ENCODE measurements at regions not wholly inside any gene's neighbourhood (a gene's known extent, or its start where the extent isn't known, plus 50 kb on each side); places are given as distances from the start of the nearest gene placed in this dataset.

DNA sequence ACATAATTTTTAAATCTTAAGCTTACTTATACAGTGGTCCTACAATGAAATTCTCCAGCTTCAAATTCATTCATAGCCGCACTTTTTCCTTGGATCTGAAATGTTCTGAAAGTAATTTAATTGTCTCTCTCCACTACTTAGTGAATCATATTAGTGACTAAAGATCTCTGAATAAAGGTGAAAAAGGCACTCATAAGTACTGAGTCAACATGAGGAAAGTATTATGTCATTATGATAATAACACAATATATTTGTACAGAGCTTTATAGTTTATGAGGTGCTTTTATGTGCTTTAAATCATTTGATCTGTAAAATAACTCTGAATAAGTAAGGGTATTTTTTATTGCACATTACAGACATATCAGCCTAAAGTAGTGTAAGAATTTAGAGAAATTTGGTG, 628.2 kb upstream of the SLITRK5 start:
- no peak for TF ChIP-seq GATA3 (IDR thresholded peaks at IDR 0.05; ENCODE audit: low read depth, low read length)
- TF ChIP-seq GATA2 (IDR thresholded peaks at IDR 0.05; ENCODE audit: low read depth, low read length): no peak

DNA sequence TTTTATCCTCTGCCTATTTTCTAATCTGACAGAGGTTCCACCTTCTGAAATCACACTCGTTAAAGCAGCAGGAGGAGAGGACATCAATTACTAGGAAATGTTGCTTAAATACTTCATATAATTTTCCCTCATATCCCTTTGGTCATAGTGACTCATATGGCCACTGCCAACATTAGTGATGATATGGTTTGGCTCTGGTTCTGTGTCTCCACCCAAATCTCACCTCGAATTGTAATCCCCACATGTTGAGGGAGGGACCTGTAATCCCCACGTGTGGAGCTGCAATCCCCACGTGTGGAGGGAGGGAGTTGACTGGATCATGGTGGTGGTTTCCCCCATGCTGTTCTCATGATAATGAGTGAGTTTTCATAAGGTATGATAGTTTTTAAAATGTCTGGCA, 618.4 kb upstream of the SLITRK5 start:
- no peak for TF ChIP-seq GATA3 (IDR thresholded peaks at IDR 0.05; ENCODE audit: low read depth, low read length)
- TF ChIP-seq GATA2 (IDR thresholded peaks at IDR 0.05; ENCODE audit: low read depth, low read length): no peak

DNA sequence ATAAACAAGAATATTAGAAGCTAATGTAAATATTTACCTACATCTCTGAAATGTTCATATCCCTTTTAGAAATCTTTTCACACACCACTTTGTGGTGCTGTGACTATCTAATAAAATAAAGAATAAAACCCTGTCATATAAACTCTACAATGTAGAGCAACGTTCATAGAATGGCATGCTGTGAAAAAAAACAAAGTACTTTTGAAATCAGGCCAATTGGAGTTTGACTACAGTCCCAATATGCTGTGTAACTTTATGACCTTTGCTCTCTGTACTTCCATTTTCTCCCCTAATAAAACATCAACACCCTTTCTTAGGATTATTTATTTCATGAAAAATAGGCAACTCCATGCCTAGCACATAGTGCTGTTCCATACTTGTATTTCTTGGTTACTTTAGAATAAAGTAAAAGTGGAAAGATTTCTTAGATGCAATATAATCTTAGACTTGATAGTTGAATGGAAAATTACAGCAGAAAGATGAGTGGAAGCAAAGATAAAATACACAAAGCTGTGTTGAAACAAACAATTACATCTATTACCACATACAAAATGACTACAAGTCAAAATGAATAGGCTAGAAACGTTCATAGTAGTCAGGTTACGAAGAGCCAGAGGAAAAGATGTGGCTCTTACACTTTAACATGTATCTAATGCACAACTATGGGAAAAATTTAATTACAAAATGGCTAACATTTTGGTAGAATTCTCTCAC, 613.2 kb upstream of the SLITRK5 start:
- no peak for TF ChIP-seq GATA2 (IDR thresholded peaks at IDR 0.05; ENCODE audit: low read depth, low read length)
- no peak for TF ChIP-seq GATA3 (IDR thresholded peaks at IDR 0.05; ENCODE audit: low read depth, low read length)

DNA sequence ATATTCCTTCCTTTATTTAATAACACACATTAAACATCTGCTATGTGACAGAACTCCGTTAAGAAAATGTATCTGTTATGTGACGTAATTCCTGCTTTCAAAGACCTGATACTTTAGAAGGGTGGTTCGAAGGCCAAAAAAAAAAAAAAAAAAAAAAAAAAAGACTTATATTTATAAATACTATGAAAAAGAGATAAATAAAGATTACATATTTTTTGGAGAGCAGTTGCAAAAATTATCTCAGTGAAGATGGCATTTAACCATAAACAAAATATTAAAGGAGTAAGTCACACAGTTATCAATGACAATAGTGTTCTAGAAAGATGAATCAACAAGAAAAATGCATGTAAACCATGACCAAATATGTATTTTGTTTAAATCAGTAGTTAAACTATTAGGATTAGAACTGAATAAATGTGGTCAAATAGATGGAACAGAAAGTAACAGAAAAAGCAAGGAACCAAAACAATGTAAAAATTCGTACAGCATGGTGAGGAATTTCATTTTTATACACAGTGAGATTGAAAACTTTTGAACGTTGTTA, 612.3 kb upstream of the SLITRK5 start:
- TF ChIP-seq GATA3 (IDR thresholded peaks at IDR 0.05; ENCODE audit: low read depth, low read length) (no peak), GATA2 (IDR thresholded peaks at IDR 0.05; ENCODE audit: low read depth, low read length) (no peak)

DNA sequence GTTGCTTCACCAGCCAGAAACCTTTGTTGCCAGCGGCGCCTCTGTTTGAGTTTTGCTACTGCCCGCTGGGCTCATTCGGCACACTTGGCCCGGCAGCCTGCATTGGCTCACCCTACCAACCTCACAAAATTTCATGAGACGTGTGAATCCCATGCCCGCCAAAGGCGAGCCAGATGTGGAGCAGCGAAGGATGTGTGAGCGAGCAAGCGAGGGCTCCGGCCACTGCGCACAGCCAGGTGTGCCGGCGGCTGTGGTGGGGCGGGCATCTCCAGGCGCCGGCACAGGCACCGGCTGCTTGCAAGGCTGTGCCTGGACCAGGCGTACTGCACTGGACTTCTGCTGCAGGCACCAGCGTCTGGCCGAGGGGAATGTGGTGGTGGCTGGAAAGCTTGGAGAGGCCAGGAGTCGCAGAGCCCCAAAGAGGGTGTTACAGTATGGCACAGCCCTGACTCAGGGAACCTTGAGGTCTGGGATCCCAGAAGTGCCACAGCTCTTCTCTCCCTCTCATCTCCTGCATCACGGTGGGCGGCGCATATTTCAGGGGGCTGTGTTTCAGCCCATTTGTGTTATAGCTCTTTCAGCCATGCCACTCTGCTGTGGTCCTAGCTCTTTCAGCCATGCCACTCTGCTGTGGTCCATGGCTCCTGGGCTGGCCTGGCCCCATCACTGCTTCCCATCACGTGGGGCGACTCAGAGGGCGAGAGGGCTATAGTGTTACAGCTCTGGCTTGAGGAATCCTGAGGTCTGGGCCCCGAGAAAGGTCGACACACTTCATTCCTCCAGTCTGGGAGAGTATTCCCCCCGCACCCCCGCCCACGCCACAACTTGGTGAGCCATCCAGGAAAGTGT, 592.0 kb upstream of the SLITRK5 start:
- TF ChIP-seq GATA2 (IDR thresholded peaks at IDR 0.05; ENCODE audit: low read depth, low read length) (no peak), GATA3 (IDR thresholded peaks at IDR 0.05; ENCODE audit: low read depth, low read length) (no peak)

- TF ChIP-seq GATA2 (IDR thresholded peaks at IDR 0.05; ENCODE audit: low read depth, low read length) (no peak), GATA3 (IDR thresholded peaks at IDR 0.05; ENCODE audit: low read depth, low read length) (no peak)
Measured at GRCh38 chr13:87080100-87080779, 590.9 kb upstream of the SLITRK5 start.

DNA sequence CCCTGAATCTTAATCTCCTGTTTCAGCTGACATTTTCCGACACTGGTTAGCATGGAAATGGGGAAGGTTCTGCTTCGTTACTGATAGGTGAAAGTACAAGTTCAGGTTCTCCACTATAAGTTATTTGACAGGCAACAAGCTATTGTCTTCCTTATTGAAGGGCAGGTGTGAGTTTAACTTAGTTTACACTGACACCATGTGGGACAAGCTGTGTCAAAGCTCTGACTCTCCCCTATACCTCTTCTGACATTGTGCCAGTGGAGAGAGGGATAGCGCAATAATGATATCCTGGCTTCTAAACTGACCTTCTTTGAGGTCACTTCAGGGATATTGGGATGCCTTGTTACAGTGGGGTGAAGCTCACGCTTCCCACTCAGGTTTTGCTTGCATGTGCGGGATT, 587.0 kb upstream of the SLITRK5 start:
- no peak for TF ChIP-seq GATA3 (IDR thresholded peaks at IDR 0.05; ENCODE audit: low read depth, low read length)
- no peak for TF ChIP-seq GATA2 (IDR thresholded peaks at IDR 0.05; ENCODE audit: low read depth, low read length)

DNA sequence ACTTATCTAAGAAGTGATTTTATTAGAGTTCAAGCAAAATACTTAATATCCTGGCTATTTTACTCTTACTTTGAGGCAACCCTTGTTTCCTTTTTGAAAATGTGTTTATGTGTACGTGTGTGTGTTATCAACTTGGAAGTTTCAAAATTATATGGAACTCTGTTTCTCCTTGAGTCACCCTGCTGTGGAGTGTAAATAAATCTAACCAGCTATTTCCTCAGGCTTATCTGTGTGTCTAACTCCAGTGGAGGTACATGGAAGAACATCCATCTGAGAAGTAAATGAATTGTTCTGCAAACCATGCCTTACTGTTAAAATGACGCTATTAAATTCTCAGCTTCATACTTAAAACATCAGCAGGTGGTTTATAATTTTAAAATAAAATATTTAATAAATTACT, 583.4 kb upstream of the SLITRK5 start:
- no peak for TF ChIP-seq GATA3 (IDR thresholded peaks at IDR 0.05; ENCODE audit: low read depth, low read length)
- no peak for TF ChIP-seq GATA2 (IDR thresholded peaks at IDR 0.05; ENCODE audit: low read depth, low read length)

DNA sequence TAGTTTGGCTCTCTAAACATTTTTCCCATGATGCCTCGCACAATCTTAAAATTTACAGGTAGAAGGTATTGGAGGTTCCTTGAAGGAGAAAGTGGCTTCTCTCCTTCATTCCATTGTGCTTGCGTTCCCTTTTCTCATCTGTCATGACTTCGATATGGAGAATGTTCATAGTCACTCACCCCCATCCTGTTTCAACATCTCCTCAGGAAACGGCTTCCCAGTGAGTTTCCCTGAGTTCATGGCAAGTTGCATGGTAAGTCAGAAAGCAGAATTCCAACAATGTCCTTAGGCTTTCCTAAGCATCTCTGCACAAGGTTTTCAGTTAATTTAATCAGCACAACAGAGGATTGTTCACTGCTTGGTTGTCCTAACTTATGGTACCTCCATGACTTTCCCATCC, 581.8 kb upstream of the SLITRK5 start:
- TF ChIP-seq GATA2 (IDR thresholded peaks at IDR 0.05; ENCODE audit: low read depth, low read length): no peak
- TF ChIP-seq GATA3 (IDR thresholded peaks at IDR 0.05; ENCODE audit: low read depth, low read length): no peak

GRCh38 chr13:87093399-87093798, 577.8 kb upstream of the SLITRK5 start:
- TF ChIP-seq GATA3 (IDR thresholded peaks at IDR 0.05; ENCODE audit: low read depth, low read length) (no peak), GATA2 (IDR thresholded peaks at IDR 0.05; ENCODE audit: low read depth, low read length) (no peak)

DNA sequence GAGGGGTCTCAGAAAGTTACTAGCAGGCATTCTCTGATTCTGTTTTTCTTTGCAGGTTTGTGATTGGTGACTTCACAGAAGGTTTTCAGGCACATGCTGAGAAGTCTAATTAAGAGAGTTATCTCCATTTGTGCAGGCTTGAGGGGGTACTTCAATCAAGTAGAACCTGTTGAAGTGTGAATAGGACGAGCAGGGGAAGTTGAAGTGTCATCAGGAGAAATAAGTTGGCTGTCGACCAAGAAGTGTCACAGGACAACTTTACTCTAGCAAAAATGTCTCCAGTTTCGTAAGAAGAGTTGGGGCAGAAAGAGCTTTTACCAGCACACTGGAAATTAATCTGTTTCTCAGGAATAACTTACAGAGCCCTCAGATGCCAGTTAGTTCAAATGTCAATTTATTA, 576.5 kb upstream of the SLITRK5 start:
- no peak for TF ChIP-seq GATA2 (IDR thresholded peaks at IDR 0.05; ENCODE audit: low read depth, low read length)
- no peak for TF ChIP-seq GATA3 (IDR thresholded peaks at IDR 0.05; ENCODE audit: low read depth, low read length)

DNA sequence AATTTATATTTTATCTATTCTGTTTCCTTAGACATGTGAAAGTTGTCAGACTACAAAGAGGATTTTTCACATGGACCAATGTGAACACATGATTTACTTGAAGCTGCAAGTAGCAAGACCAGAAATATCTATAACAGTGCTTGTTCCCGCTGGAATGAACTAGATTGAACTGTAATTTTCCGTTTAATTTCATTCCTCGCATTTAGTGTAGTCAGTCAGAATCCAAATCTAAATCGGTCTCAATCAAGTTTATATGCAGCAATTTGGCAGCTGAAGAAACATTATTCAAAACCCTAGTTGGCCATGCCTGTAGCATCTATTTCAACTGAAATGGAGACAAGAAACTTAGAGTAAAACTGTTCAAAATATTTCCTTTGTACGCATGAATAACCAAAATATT, 570.7 kb upstream of the SLITRK5 start:
- TF ChIP-seq GATA2 (IDR thresholded peaks at IDR 0.05; ENCODE audit: low read depth, low read length) (no peak), GATA3 (IDR thresholded peaks at IDR 0.05; ENCODE audit: low read depth, low read length) (no peak)

DNA sequence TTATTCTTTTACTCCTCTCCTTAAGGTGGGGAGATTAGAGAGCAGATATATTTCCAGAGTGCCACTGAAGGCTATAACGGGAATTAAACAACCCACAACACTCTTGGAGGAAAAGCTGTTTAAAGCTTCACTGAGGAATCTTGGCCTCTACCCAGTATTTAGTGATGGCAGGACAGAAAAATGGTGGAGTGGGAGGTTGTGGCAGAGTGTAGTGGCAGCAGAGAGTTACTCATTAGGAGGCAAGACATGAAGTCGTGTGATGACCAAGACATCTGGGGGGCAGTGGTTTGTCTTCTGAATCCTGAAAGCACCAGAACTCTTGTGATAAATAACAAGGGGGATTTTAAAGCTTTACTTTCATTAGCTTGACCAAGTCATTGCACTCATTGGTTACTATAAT, 563.5 kb upstream of the SLITRK5 start:
- no peak for TF ChIP-seq GATA2 (IDR thresholded peaks at IDR 0.05; ENCODE audit: low read depth, low read length)
- TF ChIP-seq GATA3 (IDR thresholded peaks at IDR 0.05; ENCODE audit: low read depth, low read length): no peak

GRCh38 chr13:87120476-87120875, 550.7 kb upstream of the SLITRK5 start:
- TF ChIP-seq GATA3 (IDR thresholded peaks at IDR 0.05; ENCODE audit: low read depth, low read length): no peak
- no peak for TF ChIP-seq GATA2 (IDR thresholded peaks at IDR 0.05; ENCODE audit: low read depth, low read length)
